ENCODE measurements at regions not wholly inside any gene's neighbourhood (a gene's known extent, or its start where the extent isn't known, plus 50 kb on each side); places are given as distances from the start of the nearest gene placed in this dataset.

DNA sequence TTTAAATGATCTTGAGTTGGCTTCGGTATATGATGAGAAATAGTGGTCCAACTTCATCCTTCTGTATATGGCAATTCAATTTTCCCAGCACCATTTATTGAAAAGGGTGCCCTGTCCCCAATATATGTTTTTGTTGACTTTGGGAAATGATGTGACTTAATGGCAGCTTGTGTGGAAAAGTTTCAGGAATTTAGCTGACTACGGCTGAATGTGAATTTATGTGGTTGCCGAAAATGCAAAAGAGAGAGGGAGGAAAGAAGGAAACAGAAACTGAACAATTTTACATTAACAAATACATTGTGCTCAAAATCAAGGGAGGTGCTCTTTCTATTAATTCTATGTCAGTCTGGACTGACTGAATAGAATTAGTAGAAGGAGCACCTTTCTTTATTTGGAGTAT lies 101.8 kb upstream of the CYSLTR1 start:
- TF ChIP-seq, protein P1, sequence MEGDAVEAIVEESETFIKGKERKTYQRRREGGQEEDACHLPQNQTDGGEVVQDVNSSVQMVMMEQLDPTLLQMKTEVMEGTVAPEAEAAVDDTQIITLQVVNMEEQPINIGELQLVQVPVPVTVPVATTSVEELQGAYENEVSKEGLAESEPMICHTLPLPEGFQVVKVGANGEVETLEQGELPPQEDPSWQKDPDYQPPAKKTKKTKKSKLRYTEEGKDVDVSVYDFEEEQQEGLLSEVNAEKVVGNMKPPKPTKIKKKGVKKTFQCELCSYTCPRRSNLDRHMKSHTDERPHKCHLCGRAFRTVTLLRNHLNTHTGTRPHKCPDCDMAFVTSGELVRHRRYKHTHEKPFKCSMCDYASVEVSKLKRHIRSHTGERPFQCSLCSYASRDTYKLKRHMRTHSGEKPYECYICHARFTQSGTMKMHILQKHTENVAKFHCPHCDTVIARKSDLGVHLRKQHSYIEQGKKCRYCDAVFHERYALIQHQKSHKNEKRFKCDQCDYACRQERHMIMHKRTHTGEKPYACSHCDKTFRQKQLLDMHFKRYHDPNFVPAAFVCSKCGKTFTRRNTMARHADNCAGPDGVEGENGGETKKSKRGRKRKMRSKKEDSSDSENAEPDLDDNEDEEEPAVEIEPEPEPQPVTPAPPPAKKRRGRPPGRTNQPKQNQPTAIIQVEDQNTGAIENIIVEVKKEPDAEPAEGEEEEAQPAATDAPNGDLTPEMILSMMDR (IDR thresholded peaks at IDR 0.05; ENCODE audit: insufficient read depth, low read length), result no peak
- TF ChIP-seq GABPA (IDR thresholded peaks at IDR 0.05; ENCODE audit: low read depth), result no peak
